ENCODE measurements at regions not wholly inside any gene's neighbourhood (a gene's known extent, or its start where the extent isn't known, plus 50 kb on each side); places are given as distances from the start of the nearest gene placed in this dataset.

GRCh38 chr4:57318703-57319102 is 208.5 kb upstream of the IGFBP7 start:
- TF ChIP-seq, protein P1, sequence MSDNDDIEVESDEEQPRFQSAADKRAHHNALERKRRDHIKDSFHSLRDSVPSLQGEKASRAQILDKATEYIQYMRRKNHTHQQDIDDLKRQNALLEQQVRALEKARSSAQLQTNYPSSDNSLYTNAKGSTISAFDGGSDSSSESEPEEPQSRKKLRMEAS (IDR thresholded peaks at IDR 0.05; ENCODE audit: low read depth) = no peak
- TF ChIP-seq, protein P2, sequence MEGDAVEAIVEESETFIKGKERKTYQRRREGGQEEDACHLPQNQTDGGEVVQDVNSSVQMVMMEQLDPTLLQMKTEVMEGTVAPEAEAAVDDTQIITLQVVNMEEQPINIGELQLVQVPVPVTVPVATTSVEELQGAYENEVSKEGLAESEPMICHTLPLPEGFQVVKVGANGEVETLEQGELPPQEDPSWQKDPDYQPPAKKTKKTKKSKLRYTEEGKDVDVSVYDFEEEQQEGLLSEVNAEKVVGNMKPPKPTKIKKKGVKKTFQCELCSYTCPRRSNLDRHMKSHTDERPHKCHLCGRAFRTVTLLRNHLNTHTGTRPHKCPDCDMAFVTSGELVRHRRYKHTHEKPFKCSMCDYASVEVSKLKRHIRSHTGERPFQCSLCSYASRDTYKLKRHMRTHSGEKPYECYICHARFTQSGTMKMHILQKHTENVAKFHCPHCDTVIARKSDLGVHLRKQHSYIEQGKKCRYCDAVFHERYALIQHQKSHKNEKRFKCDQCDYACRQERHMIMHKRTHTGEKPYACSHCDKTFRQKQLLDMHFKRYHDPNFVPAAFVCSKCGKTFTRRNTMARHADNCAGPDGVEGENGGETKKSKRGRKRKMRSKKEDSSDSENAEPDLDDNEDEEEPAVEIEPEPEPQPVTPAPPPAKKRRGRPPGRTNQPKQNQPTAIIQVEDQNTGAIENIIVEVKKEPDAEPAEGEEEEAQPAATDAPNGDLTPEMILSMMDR (IDR thresholded peaks at IDR 0.05) = no peak
- TF ChIP-seq EZH2phosphoT487 (IDR thresholded peaks at IDR 0.05; ENCODE audit: borderline replicate concordance, low read depth) = no peak
- no peak for TF ChIP-seq RAD21 (IDR thresholded peaks at IDR 0.05; ENCODE audit: low read length)
- TF ChIP-seq EP300 (IDR thresholded peaks at IDR 0.05; ENCODE audit: borderline replicate concordance in 1 of 2, low read depth in 1 of 2, low read length in 1 of 2) = no peak
- no peak for TF ChIP-seq TAF1 (IDR thresholded peaks at IDR 0.05; ENCODE audit: borderline replicate concordance, low read depth, low read length)
- TF ChIP-seq NFIC (IDR thresholded peaks at IDR 0.05; ENCODE audit: borderline replicate concordance) = no peak
- TF ChIP-seq IRF3 (IDR thresholded peaks at IDR 0.05; ENCODE audit: low read depth, low read length) = no peak
- TF ChIP-seq RFX5 (IDR thresholded peaks at IDR 0.05; ENCODE audit: low read length) = no peak
- no peak for TF ChIP-seq YY1 (IDR thresholded peaks at IDR 0.05; ENCODE audit: low read depth)
- no peak for TF ChIP-seq FOXM1 (IDR thresholded peaks at IDR 0.05; ENCODE audit: low read depth)

Measured in SK-N-SH (cell line).